ENCODE measurements at regions not wholly inside any gene's neighbourhood (a gene's known extent, or its start where the extent isn't known, plus 50 kb on each side); places are given as distances from the start of the nearest gene placed in this dataset.

DNA sequence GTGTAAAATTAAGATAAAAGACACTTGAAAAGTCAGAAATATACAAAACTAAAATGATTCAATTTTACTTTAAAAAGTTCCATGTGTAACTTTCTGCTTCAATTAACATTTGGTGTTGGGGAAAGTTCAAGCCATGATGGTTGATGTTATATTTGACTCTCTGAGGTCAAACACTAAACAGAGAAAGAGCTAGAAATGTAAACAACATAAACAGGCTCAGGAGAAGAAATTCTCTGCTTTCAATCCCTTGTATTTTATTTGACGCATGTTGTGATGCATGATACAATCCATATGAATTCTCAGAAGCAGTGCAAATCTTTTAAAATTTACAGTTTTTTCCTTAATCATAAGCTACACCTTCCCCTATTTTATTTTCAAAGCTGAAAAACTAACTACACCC lies 822.4 kb downstream of the PCDH18 start:
- H3K4me1 ChIP-seq, result no peaks in the 10 kb centered on the region
- H3K27ac ChIP-seq, result no peak overlapping the region
- no peak overlapping the region for H3K4me3 ChIP-seq
- H3K27me3 ChIP-seq, result no peaks in the 10 kb centered on the region
- no peaks in the 10 kb centered on the region for H3K9me3 ChIP-seq
- TF ChIP-seq, protein P1, sequence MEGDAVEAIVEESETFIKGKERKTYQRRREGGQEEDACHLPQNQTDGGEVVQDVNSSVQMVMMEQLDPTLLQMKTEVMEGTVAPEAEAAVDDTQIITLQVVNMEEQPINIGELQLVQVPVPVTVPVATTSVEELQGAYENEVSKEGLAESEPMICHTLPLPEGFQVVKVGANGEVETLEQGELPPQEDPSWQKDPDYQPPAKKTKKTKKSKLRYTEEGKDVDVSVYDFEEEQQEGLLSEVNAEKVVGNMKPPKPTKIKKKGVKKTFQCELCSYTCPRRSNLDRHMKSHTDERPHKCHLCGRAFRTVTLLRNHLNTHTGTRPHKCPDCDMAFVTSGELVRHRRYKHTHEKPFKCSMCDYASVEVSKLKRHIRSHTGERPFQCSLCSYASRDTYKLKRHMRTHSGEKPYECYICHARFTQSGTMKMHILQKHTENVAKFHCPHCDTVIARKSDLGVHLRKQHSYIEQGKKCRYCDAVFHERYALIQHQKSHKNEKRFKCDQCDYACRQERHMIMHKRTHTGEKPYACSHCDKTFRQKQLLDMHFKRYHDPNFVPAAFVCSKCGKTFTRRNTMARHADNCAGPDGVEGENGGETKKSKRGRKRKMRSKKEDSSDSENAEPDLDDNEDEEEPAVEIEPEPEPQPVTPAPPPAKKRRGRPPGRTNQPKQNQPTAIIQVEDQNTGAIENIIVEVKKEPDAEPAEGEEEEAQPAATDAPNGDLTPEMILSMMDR (IDR thresholded peaks at IDR 0.05), result no peak
- no peak for TF ChIP-seq EP300 (IDR thresholded peaks at IDR 0.05)
- TF ChIP-seq POLR2A (IDR thresholded peaks at IDR 0.05), result no peak
- no peak for TF ChIP-seq POLR2AphosphoS5 (IDR thresholded peaks at IDR 0.05)
- intact Hi-C loops (cut with DNase I; ENCODE audit: low total_unique reads), result no loop called here
- DNase-seq, result peak in 1 of 2 donors; percentile 6
- WGBS, 5 donors, result 51 to 71% (median 66%) methylated on average over 1 of the region's 1 CpG
- no peaks in the 10 kb centered on the region for H3K36me3 ChIP-seq

DNA sequence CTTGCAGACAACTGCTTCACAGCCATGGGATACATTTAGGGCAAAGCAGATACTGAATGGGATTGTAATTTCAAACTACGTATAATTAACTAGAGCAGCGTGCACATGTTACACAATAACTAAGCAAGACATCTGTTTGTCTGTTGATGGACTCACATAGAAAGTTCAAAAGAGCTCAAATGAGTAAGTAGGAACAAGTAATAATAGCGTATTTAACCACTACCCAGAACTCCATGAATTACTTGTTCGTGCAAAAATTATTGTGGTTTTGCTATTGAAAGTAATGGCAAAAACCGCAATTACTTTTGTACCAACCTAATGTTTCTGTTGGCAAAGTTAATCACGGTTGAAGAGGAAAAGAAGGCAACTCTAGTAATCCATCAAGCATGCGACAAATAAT lies 825.4 kb downstream of the PCDH18 start:
- no peak for DNase-seq
- Histone ChIP-seq H3K27ac (no peak overlapping the region), H3K4me1 (no peaks in the 10 kb centered on the region), H3K9me3 (no peaks in the 10 kb centered on the region), H3K36me3 (no peaks in the 10 kb centered on the region), H3K27me3 (no peaks in the 10 kb centered on the region), H3K4me3 (no peak overlapping the region)
- whole genome bisulfite sequencing, 5 donors, result 88 to 93% (median 92%) methylated on average over 7 of the region's 7 CpGs
- intact Hi-C loops (cut with DNase I; ENCODE audit: low total_unique reads), result no loop called here
- TF ChIP-seq POLR2A (IDR thresholded peaks at IDR 0.05), result no peak
- TF ChIP-seq, protein P1 (IDR thresholded peaks at IDR 0.05), result no peak
- TF ChIP-seq POLR2AphosphoS5 (IDR thresholded peaks at IDR 0.05), result no peak
- TF ChIP-seq EP300 (IDR thresholded peaks at IDR 0.05), result no peak

DNA sequence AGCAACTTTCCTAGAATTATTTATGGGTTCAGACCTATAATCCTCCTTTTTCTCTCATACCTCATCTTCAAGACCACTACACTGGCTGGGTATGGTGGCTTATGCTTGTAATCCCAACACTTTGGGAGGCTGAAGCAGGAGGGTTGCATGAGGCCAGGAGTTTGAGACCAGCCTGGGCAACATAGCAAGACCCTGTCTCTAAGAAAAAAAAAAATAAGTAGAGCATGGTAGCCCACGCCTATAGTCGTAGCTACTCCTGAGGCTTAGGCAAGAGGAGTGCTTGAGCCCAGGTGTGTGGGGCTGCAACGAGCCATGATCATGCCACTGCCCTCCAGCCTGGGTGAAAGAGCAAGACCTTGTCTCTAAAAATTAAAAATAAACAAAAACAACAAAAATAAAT lies 832.4 kb downstream of the PCDH18 start:
- no peaks in the 10 kb centered on the region for H3K27me3 ChIP-seq
- H3K9me3 ChIP-seq, result peaks cover 0 to 4% (median 0%) of the 10 kb centered on the region in 4 donors
- H3K27ac ChIP-seq, result no peak overlapping the region
- no peak overlapping the region for H3K4me3 ChIP-seq
- TF ChIP-seq, protein P1 (IDR thresholded peaks at IDR 0.05), result no peak
- TF ChIP-seq POLR2A (IDR thresholded peaks at IDR 0.05) (no peak), EP300 (IDR thresholded peaks at IDR 0.05) (no peak), POLR2AphosphoS5 (IDR thresholded peaks at IDR 0.05) (no peak)
- 68 to 90% (median 84%) methylated on average over 3 of the region's 3 CpGs for WGBS, 5 donors
- intact Hi-C loops (cut with DNase I; ENCODE audit: low total_unique reads), result no loop called here
- DNase-seq, result no peak
- H3K4me1 ChIP-seq, result no peaks in the 10 kb centered on the region
- H3K36me3 ChIP-seq, result no peaks in the 10 kb centered on the region

DNA sequence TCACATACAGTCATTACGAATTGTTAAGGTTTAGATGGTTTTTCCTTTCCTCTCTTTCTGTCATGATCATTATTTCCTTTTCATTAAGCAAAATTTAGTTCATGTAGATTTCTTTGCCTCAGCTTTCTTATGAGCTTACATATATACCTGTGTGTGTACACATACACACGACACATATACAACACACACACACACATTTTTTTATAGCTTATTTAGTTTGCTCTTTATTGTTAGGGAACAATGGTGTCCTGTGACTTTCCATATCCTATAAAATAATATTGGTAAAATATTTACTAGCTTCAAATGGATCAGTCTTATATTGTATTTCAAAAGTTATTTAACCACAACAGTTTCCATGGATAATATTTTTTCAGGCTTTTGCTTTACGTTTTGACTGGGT lies 840.7 kb downstream of the PCDH18 start:
- no peak for DNase-seq
- 79 to 82% (median 81%) methylated on average over 3 of the region's 3 CpGs for WGBS, 5 donors
- H3K4me1 ChIP-seq, result no peaks in the 10 kb centered on the region
- no peaks in the 10 kb centered on the region for H3K27me3 ChIP-seq
- intact Hi-C loops (cut with DNase I; ENCODE audit: low total_unique reads), result no loop called here
- H3K27ac ChIP-seq, result no peak overlapping the region
- H3K4me3 ChIP-seq, result no peak overlapping the region
- TF ChIP-seq POLR2A (IDR thresholded peaks at IDR 0.05), result no peak
- TF ChIP-seq POLR2AphosphoS5 (IDR thresholded peaks at IDR 0.05), result no peak
- TF ChIP-seq, protein P1 (IDR thresholded peaks at IDR 0.05), result no peak
- no peak for TF ChIP-seq EP300 (IDR thresholded peaks at IDR 0.05)
- H3K36me3 ChIP-seq, result no peaks in the 10 kb centered on the region
- H3K9me3 ChIP-seq, result peaks cover 0 to 4% (median 0%) of the 10 kb centered on the region in 4 donors

Data from stomach (tissue), 8 donors.